Left ventricle myocardium inferior (tissue), 1 donor: ENCODE measurements at regions not wholly inside any gene's neighbourhood (a gene's known extent, or its start where the extent isn't known, plus 50 kb on each side); places are given as distances from the start of the nearest gene placed in this dataset.

ENCODE experiments used
- DNase-seq: peaks from one replicate; pipeline ENCODE4 v3.0.0-alpha.2; 2020
- H3K27ac ChIP-seq: fragments of 200-600 bp; replicated peaks from 2 replicates; pipeline ENCODE4 v1.8.0; 2021
- H3K27me3 ChIP-seq: fragments of 200-600 bp; 2 replicates; pipeline ENCODE4 v1.8.0; 2021; ENCODE audit warnings: low read depth
- H3K36me3 ChIP-seq: fragments of 200-600 bp; 2 replicates; pipeline ENCODE4 v1.8.0; 2021
- H3K4me1 ChIP-seq: fragments of 200-600 bp; 2 replicates; pipeline ENCODE4 v1.8.0; 2021
- H3K4me3 ChIP-seq: fragments of 200-600 bp; 2 replicates; pipeline ENCODE4 v1.8.0; 2021; ENCODE audit warnings: mild to moderate bottlenecking, moderate library complexity
- H3K9me3 ChIP-seq: fragments of 200-600 bp; replicated peaks from 2 replicates; pipeline ENCODE4 v1.8.0; 2021
- intact Hi-C: fragments of 100-400 bp; cut with micrococcal nuclease; formaldehyde crosslinking; loops from one replicate; pipeline ENCODE4 v1.11.0; 2022
- TF ChIP-seq, protein P1 (sequence below): fragments of 200-600 bp; IDR thresholded peaks from 2 replicates; pipeline ENCODE4 v1.8.0; 2021; ENCODE audit warnings: antibody characterized with exemption, mild to moderate bottlenecking, borderline replicate concordance
- donor health status: DM: no; HTN: yes; CAD: no; lungs with severe emphysema.

DNA sequence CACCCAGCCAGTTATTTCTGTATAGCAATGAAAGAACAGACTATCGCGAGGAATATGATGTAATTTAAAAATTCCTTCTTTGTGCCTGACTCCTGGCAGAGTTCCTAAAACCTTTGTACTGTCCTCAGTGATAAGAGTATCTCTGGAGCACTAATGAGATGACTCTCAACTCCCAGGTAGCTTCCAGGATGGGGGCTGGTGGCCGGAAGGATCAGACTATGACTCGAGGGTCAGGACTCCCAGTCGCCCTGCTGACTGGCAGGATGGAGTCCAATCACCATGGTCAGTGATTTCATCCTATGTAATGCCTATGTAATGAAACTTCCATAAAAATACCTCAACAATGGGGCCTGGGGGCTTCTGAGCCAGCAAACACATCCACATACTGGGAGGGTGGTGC lies 135.1 kb downstream of the SHANK2 start:
- no peaks in the 10 kb centered on the region for H3K4me1 ChIP-seq
- H3K4me3 ChIP-seq, result no peak overlapping the region
- no peak overlapping the region for H3K27ac ChIP-seq
- DNase-seq, result no peak
- no peaks in the 10 kb centered on the region for H3K9me3 ChIP-seq
- H3K36me3 ChIP-seq, result no peaks in the 10 kb centered on the region
- intact Hi-C loops, result no loop called here
- H3K27me3 ChIP-seq, result peaks cover 68% of the 10 kb centered on the region
- TF ChIP-seq, protein P1, sequence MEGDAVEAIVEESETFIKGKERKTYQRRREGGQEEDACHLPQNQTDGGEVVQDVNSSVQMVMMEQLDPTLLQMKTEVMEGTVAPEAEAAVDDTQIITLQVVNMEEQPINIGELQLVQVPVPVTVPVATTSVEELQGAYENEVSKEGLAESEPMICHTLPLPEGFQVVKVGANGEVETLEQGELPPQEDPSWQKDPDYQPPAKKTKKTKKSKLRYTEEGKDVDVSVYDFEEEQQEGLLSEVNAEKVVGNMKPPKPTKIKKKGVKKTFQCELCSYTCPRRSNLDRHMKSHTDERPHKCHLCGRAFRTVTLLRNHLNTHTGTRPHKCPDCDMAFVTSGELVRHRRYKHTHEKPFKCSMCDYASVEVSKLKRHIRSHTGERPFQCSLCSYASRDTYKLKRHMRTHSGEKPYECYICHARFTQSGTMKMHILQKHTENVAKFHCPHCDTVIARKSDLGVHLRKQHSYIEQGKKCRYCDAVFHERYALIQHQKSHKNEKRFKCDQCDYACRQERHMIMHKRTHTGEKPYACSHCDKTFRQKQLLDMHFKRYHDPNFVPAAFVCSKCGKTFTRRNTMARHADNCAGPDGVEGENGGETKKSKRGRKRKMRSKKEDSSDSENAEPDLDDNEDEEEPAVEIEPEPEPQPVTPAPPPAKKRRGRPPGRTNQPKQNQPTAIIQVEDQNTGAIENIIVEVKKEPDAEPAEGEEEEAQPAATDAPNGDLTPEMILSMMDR, result no peak

DNA sequence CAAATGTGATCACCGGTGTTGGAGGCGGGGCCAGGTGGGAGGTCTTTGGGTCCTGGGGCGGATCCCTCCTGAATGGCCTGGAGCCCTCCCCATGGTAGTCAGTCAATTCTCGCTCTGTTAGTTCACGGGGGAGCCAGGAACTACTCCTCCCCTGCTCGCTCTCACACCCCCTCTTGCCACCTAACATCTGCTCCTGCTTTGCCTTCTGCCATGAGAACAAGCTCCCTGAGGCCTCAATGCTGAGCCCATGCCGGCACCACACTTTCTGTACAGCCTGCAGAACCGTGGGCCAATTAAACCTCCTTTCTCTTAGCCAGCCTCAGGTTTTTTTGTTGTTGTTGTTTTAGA lies 135.7 kb downstream of the SHANK2 start:
- intact Hi-C loops, result no loop called here
- Histone ChIP-seq H3K4me1 (no peaks in the 10 kb centered on the region), H3K36me3 (no peaks in the 10 kb centered on the region), H3K27ac (no peak overlapping the region), H3K9me3 (no peaks in the 10 kb centered on the region), H3K27me3 (peaks cover 75% of the 10 kb centered on the region), H3K4me3 (no peak overlapping the region)
- TF ChIP-seq, protein P1, result no peak
- DNase-seq, result no peak

DNA sequence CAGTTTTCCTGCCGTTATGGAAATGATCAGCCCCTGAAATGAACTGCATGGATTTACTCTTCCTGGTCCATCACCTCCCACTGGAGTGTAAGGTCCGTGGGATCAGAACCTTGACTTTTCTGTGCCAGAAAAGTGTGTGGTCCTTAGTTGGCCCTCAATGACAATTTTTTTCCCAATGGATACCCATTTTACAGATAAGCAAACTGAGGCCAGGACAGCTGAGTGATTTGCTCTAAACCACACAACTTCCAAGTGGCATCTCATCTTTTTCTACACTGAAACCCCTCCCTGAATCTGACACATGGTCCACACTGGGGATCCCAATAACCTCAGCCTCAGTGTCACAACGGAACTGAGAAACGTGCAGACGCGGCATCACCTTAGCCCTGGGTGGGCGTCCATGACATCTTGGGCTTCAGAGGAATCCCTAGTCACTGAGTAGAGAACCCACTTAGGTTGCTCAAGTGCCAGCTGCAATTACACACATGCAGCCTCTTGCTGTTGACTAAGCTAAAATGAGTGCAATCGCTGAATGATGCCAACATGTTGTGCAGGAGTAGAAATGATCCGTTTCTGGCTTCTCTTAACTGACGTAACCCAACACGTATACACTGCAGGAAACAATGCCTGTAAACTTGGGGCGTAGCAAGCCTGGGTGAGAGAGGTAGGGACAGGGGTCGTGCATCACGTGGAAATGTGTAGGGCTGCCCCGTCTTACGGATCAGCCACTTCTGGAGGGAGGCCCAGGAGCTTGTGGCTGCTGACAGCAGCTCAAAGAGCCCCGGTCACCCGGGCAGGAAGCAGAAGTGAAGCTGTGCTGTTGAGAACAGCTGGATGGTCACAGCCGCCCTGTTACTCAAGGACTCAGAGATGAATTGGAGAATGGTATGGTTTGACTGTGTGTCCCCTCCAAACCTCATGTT lies 136.3 kb downstream of the SHANK2 start:
- DNase-seq, result no peak
- peaks cover 81% of the 10 kb centered on the region for H3K27me3 ChIP-seq

DNA sequence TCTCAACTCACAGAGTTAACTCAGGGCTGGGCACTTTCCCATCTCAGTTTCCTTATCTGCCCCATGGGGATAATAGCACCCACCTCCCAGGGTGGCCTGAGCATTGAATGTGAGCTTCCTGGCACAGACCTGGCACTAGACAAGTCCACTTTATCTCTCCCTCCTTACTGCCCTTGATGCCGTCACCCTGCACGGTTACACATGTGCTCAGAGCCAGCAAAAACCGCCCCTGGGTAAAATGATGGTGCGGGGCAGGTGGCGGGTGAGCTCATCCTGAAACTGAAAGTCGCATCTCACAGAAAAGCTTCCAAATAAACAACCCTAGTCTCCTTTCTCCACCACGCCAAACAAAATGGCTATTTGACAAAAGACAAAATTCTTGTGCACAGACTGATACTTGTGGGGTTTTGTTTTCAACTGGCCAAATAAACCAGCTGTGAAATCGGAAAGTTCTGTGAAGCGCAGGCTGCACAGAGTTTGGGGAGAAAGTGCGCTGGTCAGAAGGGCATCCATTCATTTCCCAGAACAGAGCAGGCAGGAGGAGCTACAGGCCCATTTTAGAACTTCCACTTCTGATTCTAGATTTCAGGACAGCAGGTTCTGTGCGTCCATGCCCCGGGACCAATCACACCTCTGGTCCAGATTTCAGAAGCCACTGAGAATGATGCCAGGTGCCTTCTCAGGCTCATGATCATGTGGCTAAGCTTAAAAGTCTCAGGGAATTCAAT lies 138.1 kb downstream of the SHANK2 start:
- TF ChIP-seq, protein P1, result no peak
- peaks cover 89% of the 10 kb centered on the region for H3K27me3 ChIP-seq
- no peaks in the 10 kb centered on the region for H3K9me3 ChIP-seq
- H3K4me3 ChIP-seq, result no peak overlapping the region
- H3K4me1 ChIP-seq, result no peaks in the 10 kb centered on the region
- no peaks in the 10 kb centered on the region for H3K36me3 ChIP-seq
- intact Hi-C loops, result no loop called here
- no peak for DNase-seq
- H3K27ac ChIP-seq, result no peak overlapping the region

More for the DNA sequence above, 136.3 kb downstream of the SHANK2 start:
- no peak overlapping the region for H3K4me3 ChIP-seq
- intact Hi-C loops, result no loop called here
- H3K9me3 ChIP-seq, result no peaks in the 10 kb centered on the region
- H3K27ac ChIP-seq, result no peak overlapping the region
- TF ChIP-seq, protein P1, result no peak
- H3K36me3 ChIP-seq, result no peaks in the 10 kb centered on the region
- no peaks in the 10 kb centered on the region for H3K4me1 ChIP-seq

DNA sequence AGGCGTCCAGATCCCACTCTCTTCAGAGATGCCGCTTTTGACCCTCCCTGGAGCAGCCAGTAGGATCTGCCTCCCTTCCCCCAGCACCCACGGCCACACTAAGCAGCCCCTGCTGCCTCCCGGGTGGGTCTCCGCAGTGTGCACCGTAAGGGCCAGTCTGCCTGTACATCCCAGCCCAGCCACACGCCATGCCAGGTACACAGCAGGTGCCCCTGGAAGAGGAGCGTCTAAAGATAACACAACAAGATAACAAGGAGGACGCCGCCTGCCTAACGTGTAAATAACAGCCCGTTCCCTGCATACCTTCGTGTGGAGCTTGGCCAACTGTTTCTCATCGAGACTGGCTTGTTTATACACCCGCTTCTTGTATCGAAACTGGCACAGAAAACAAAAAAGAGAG lies 139.4 kb downstream of the SHANK2 start:
- Histone ChIP-seq H3K27me3 (peaks cover 91% of the 10 kb centered on the region), H3K9me3 (no peaks in the 10 kb centered on the region), H3K4me1 (no peaks in the 10 kb centered on the region), H3K36me3 (no peaks in the 10 kb centered on the region), H3K27ac (no peak overlapping the region), H3K4me3 (no peak overlapping the region)
- no peak for DNase-seq
- intact Hi-C loops, result no loop called here
- TF ChIP-seq, protein P1, result no peak
